EL (cell line): ENCODE measurements at regions not wholly inside any gene's neighbourhood (a gene's known extent, or its start where the extent isn't known, plus 50 kb on each side); places are given as distances from the start of the nearest gene placed in this dataset.
"Not testable (repeated sequence)": the region's sequence is repeated elsewhere in the genome, so short reads cannot be mapped to it uniquely, and the experiment has no call there.

ENCODE experiments used
- DNase-seq: peaks from one replicate; pipeline ENCODE4 v3.0.0-alpha.2; 2016

- DNase-seq, result no peak
These were observed 495.2 kb upstream of the MEIS1 start for GRCh38 chr2:65939687-65940086.

GRCh38 chr2:65937379-65938160, 497.4 kb upstream of the MEIS1 start:
- peak; percentile 22 for DNase-seq

DNA sequence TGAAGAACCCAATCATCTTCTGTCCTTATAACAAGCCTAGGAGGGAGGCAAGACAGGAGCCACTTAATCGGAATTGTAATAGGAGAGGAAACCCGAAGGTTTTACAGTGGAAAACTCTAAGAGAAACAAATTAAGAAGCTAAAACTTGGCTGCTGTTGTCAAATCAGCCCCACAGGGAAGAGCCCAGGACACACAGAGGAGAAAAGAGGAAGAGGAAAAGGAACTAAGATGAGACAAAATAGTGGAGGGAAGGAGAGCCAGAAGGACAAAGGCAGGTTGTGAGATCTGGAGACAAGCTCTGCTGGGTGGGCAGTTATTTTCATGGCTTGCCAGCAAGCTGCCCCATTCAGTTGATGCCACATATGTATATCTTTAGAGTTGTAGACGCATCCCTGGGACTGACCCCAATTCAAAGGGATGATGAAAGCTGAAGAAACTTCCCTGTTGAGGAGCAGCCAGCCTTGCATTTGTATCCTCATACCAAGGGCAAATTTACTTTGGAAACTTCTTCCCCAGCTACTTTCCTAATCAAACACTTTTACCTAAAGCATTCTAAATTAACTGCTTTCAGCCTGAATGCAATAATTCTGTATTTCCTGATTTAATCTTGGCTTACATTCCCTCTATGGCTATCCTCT, 499.8 kb upstream of the MEIS1 start:
- DNase-seq, result no peak

DNA sequence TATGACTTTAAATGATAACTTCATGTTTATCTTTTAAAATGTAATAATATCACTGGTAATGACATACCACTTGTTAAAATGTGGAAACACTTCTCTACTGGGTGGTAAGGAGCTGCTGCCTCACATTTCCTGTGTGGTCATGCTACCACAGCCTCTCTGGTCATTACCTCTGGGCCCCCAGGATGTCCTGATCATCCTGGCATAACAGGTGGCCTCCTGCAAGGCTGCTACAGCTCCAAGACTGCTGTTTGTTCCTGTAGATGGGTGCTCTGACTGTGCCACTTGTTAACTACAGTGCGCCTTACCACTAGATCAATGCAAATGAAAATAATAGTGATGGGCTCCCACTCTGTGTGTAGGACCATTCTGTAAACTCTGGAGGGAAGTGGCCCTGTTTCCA, 500.2 kb upstream of the SPRED2 start:
- DNase-seq, result no peak

- no peak for DNase-seq
These were observed 498.7 kb upstream of the SPRED2 start for GRCh38 chr2:65931056-65931455.

GRCh38 chr2:65930259-65930658, 497.9 kb upstream of the SPRED2 start:
- no peak for DNase-seq

DNA sequence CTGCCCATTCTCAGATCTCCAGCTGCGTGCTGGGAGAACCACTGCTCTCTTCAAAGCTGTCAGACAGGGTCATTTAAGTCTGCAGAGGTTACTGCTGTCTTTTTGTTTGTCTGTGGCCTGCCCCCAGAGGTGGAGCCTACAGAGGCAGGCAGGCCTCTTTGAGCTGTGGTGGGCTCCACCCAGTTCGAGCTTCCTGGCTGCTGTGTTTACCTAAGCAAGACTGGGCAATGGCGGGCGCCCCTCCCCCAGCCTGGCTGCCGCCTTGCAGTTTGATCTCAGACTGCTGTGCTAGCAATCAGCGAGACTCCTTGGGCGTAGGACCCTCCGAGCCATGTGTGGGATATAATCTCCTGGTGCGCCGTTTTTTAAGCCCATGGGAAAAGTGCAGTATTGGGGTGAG, 497.3 kb upstream of the SPRED2 start:
- DNase-seq, result not testable (repeated sequence)

GRCh38 chr2:65922794-65923193, 490.4 kb upstream of the SPRED2 start:
- peak; percentile 15 for DNase-seq

GRCh38 chr2:65922030-65922429, 489.6 kb upstream of the SPRED2 start:
- no peak for DNase-seq

DNA sequence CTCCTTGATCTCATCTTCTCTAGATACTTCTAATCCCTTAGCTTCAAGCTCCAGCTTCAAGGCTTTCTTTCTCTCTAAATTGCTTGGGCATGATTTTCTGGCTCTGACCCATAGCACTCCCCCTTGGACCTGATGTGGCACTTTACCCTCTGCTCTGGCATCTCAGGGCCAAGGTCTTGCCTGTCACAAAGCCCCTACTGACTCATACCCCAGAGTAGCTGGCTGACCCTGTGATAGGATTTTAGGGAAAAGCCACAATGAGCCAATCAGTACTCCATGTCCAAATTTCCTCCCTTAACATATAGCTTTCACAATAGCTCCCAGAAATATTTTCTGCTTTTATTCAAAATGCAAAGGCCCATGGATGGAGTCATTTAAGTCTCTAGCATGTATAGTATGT, 488.7 kb upstream of the SPRED2 start:
- no peak for DNase-seq

DNA sequence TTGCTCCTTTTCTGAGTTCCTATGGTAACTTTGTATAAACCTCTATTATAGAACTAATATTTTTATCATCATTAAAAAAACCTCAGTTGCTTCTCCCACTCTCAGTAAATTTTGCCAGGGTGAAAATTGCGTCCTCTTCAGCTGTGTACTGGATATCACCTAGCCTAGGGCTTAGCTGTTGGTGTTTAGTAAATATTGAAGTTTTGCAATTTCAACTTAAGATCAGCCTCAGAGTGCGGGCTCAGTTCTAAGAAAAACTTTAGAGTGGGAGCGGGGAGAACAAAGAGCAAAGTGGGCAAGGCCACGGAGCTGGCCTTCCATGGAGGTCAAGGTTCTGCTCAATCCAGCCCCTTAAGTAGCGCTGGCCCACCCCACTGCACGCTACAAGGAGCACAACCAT, 488.3 kb upstream of the SPRED2 start:
- no peak for DNase-seq

GRCh38 chr2:65919550-65920188, 487.3 kb upstream of the SPRED2 start:
- DNase-seq, result no peak

- no peak for DNase-seq
These were observed 486.4 kb upstream of the SPRED2 start for GRCh38 chr2:65918760-65919187.

- DNase-seq, result no peak
These were observed 485.6 kb upstream of the SPRED2 start for GRCh38 chr2:65917986-65918385.

- no peak for DNase-seq
These were observed 484.4 kb upstream of the SPRED2 start for GRCh38 chr2:65916785-65917295.

DNA sequence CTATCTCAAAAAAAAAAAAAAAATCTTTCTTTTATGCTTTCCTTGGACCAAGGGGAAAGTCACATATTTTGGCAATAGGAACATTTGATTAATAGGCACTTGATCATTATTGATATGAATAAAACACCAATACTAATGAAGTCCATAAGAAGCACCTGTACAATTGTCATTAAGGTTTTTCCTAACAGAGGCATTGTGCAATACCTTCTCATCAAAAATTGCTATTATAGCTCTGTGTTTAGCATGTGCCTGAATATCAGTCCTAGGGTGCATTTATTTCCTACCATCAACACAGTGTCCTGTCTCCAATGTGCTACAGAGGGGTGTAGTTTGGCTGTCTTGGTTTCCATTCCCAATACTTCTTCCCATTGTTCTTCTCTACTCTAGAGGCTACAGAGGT, 483.8 kb upstream of the SPRED2 start:
- no peak for DNase-seq

GRCh38 chr2:65915273-65915672, 482.9 kb upstream of the SPRED2 start:
- no peak for DNase-seq

- DNase-seq, result no peak
These were observed 481.9 kb upstream of the SPRED2 start for GRCh38 chr2:65914244-65914786.

- DNase-seq, result no peak
These were observed 481.4 kb upstream of the SPRED2 start for GRCh38 chr2:65913813-65914212.

- no peak for DNase-seq
These were observed 469.4 kb upstream of the SPRED2 start for GRCh38 chr2:65901756-65902155.

DNA sequence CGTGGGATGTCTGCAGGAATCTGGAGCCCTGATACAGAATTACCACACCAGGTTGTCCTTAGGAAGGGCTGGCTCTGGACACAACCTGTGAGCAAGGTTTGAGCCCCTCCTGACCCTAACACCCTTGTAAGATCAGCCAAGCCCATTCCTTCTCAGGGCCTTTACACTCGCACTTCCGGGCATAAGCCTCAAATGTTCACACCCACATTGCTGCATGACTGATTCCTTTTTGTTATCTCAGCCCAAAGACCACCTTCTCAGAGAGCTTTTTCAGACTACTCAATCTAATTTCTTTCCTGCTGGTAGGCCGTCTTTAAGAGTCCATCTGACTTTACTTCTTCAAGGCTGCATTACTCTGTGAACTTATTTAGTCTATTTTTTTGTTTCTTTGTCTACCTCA, 464.0 kb upstream of the SPRED2 start:
- no peak for DNase-seq

- not testable (repeated sequence) for DNase-seq
These were observed 457.7 kb upstream of the SPRED2 start for GRCh38 chr2:65890131-65890530.

DNA sequence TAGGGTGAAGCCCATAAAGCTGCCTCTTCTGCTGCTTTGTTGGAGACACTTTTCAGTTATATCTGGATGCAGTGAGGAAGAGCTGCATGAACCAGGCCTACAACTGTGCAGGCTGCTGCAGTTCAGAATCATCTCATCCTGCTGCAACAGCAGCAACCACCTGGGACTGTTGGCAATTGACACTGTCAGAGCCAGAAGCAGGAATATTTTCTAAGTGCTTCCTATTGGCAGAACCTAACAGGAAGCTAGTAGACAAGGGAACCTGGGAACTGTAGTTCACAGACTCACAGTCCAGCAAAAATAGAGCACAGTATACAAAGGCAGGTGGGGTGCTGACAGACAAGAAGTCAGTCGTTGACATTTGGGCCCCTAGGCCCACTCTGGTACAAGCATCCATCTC, 452.9 kb upstream of the SPRED2 start:
- no peak for DNase-seq

- DNase-seq, result no peak
These were observed 449.2 kb upstream of the SPRED2 start for GRCh38 chr2:65881592-65881991.
